ENCODE measurements at regions not wholly inside any gene's neighbourhood (a gene's known extent, or its start where the extent isn't known, plus 50 kb on each side); places are given as distances from the start of the nearest gene placed in this dataset.

- H3K36me3 ChIP-seq (ENCODE audit: control insufficient read depth, insufficient read depth, low read length) = no peaks in the 10 kb centered on the region
- no peaks in the 10 kb centered on the region for H3K27me3 ChIP-seq (ENCODE audit: control insufficient read depth, insufficient read depth, low read length)
- no peak for DNase-seq (ENCODE audit: low read depth)
- no peak overlapping the region for H3K4me3 ChIP-seq (ENCODE audit: low read depth, low read length)
- TF ChIP-seq CTCF (IDR thresholded peaks at IDR 0.05; ENCODE audit: insufficient read depth, low read length, poor library complexity, severe bottlenecking) = no peak
Observed at GRCh38 chr4:135204311-135204710, 1002.7 kb upstream of the PABPC4L start.

DNA sequence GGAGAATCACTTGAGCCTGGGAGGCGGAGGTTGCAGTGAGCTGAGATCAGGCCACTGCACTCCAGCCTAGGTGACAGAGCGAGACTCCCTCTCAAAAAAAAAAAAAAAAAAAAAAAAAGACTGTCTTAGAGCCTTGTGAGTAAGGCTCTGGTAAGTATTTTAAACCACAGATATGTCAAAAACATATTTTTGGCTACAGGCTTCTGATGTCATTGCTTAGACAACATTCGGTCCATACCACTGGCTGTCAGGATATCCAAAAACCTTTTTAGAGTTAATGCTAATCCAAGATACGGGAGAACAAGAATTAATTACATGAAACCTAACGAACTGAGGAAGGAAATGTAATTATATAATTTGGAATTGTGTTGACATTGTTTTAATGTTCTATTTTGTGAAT is 999.5 kb upstream of the PABPC4L start:
- no peak overlapping the region for H3K4me3 ChIP-seq (ENCODE audit: low read depth, low read length)
- H3K36me3 ChIP-seq (ENCODE audit: control insufficient read depth, insufficient read depth, low read length) = no peaks in the 10 kb centered on the region
- DNase-seq (ENCODE audit: low read depth) = no peak
- H3K27me3 ChIP-seq (ENCODE audit: control insufficient read depth, insufficient read depth, low read length) = no peaks in the 10 kb centered on the region
- no peak for TF ChIP-seq CTCF (IDR thresholded peaks at IDR 0.05; ENCODE audit: insufficient read depth, low read length, poor library complexity, severe bottlenecking)

GRCh38 chr4:135197641-135198040 is 996.1 kb upstream of the PABPC4L start:
- Histone ChIP-seq H3K27me3 (ENCODE audit: control insufficient read depth, insufficient read depth, low read length) (no peaks in the 10 kb centered on the region), H3K36me3 (ENCODE audit: control insufficient read depth, insufficient read depth, low read length) (no peaks in the 10 kb centered on the region), H3K4me3 (ENCODE audit: low read depth, low read length) (no peak overlapping the region)
- TF ChIP-seq CTCF (IDR thresholded peaks at IDR 0.05; ENCODE audit: insufficient read depth, low read length, poor library complexity, severe bottlenecking) = no peak
- DNase-seq (ENCODE audit: low read depth) = no peak

DNA sequence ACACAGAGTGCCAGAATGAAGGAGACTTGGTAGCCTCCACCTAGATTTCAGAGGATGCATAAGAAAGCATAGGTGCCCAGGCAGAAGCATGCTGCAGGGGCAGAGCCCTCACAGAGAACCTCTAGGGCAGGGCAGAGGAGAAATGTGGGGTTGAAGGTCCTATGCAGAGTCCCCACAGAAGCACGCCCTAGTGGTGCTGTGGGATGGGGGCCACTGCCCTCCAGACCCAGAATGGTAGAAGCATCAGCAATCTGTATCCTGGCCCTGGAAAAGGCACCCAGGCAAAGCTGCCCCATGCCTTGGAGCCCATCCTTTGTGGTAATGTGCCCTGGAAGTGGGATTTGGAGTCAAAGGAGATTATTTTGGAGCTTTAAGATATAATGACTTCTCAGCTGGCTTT is 992.9 kb upstream of the PABPC4L start:
- no peak for DNase-seq (ENCODE audit: low read depth)
- no peaks in the 10 kb centered on the region for H3K36me3 ChIP-seq (ENCODE audit: control insufficient read depth, insufficient read depth, low read length)
- TF ChIP-seq CTCF (IDR thresholded peaks at IDR 0.05; ENCODE audit: insufficient read depth, low read length, poor library complexity, severe bottlenecking) = no peak
- H3K4me3 ChIP-seq (ENCODE audit: low read depth, low read length) = no peak overlapping the region
- H3K27me3 ChIP-seq (ENCODE audit: control insufficient read depth, insufficient read depth, low read length) = no peaks in the 10 kb centered on the region

DNA sequence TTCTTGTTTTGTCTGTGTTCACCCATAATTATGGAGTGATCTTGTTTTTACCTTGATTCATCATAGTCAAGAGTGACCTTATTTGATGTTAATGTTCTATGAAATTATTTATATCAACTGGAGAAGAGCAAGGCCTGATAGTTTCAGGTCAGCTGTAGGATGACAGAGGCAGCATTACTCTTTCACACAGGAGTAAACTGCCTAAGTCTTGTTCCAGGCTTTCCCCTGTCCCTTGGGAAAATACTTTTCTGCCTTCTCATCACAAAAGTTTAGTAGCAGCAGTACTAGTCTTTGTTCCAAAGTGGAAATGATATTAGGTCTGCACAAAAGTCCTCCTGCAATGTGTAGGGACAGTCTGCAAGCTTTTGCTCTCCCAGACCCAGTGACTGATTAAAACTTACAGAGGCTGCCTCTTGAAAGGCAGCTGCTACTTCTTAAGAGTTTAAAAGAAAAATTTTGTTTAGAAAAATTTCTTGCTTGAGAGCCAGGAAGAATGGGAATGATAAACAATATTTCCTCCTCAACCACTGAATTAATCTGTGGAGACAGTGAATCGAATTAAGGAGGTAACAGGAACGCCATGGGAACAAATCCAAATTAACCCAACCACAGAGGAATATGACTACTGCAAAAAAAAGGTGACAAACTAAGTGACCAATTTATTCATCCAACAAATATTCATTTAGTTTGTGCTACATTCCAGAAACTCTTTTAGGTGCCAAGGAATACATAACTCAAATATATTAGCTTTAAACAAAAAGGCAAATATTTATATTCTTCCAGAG is 991.4 kb upstream of the PABPC4L start:
- Histone ChIP-seq H3K4me3 (ENCODE audit: low read depth, low read length) (no peak overlapping the region), H3K27me3 (ENCODE audit: control insufficient read depth, insufficient read depth, low read length) (no peaks in the 10 kb centered on the region), H3K36me3 (ENCODE audit: control insufficient read depth, insufficient read depth, low read length) (no peaks in the 10 kb centered on the region)
- DNase-seq (ENCODE audit: low read depth) = no peak
- TF ChIP-seq CTCF (IDR thresholded peaks at IDR 0.05; ENCODE audit: insufficient read depth, low read length, poor library complexity, severe bottlenecking) = no peak

DNA sequence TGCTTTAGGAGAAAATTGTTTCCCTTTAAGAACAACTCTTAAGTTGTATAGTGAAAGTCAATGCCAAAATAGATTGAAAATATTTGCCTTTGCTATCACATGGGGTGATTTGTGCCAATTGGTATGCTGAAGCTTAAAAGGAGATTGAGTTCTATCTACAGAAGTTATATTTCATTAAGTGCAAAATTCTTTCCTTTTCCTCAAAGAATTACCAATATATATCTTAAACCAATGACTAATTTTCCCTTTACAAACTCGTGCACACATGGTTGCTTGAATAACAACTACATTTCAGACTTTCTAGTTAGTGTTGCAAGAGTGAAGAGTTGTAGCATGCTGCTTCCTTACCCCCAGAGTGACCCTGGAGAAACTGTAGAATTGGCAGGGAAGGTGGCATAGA is 990.0 kb upstream of the PABPC4L start:
- H3K36me3 ChIP-seq (ENCODE audit: control insufficient read depth, insufficient read depth, low read length) = no peaks in the 10 kb centered on the region
- DNase-seq (ENCODE audit: low read depth) = no peak
- TF ChIP-seq CTCF (IDR thresholded peaks at IDR 0.05; ENCODE audit: insufficient read depth, low read length, poor library complexity, severe bottlenecking) = no peak
- H3K4me3 ChIP-seq (ENCODE audit: low read depth, low read length) = no peak overlapping the region
- H3K27me3 ChIP-seq (ENCODE audit: control insufficient read depth, insufficient read depth, low read length) = no peaks in the 10 kb centered on the region

All from kidney epithelial cell (primary cell).